Panc1 (cell line): ENCODE measurements at regions not wholly inside any gene's neighbourhood (a gene's known extent, or its start where the extent isn't known, plus 50 kb on each side); places are given as distances from the start of the nearest gene placed in this dataset.

Experiments used
- ATAC-seq: fragments of 200-7000 bp; cut with Tn5 transposase; 2 replicates; pipeline ENCODE4 v1.9.1; 2020; ENCODE audit warnings: mild to moderate bottlenecking, moderate library complexity
- BruUV-seq: library from RNA; stranded (reverse); fragments of 400-500 nt; replicated peaks from 2 replicates; lab custom pipeline; 2021; lab: Mats Ljungman, UMichigan
- CTCF ChIA-PET: fragments of 300-600 bp; sonication (Branson Sonifier 250); formaldehyde crosslinking; loops from one replicate; lab custom pipeline; 2022; ENCODE audit warnings: antibody characterized with exemption; lab: Charles Lee
- POLR2A ChIA-PET: fragments of 300-600 bp; sonication (Branson Sonifier 250); formaldehyde crosslinking; loops from one replicate; lab custom pipeline; 2022; ENCODE audit warnings: antibody characterized with exemption; lab: Charles Lee
- DNase-seq: peaks from one replicate; pipeline ENCODE4 v3.0.0-alpha.2; 2010; ENCODE audit warnings: low read depth, low spot score
- H3K27ac ChIP-seq: 2 replicates; pipeline ENCODE4 v1.5.1; 2011; ENCODE audit warnings: mild to moderate bottlenecking, low read length, inconsistent platforms
- H3K27me3 ChIP-seq: fragments of 200-500 bp; sonication (Bioruptor generic); 2 replicates; pipeline ENCODE4 v1.6.0; 2014; ENCODE audit warnings: low read length, inconsistent platforms; ENCODE audit not compliant: control insufficient read depth, insufficient read depth
- H3K36me3 ChIP-seq: fragments of 200-500 bp; sonication (Bioruptor generic); 2 replicates; pipeline ENCODE4 v1.5.1; 2014; ENCODE audit warnings: inconsistent platforms, mild to moderate bottlenecking, low read length, moderate library complexity; ENCODE audit not compliant: control insufficient read depth, insufficient read depth
- H3K4me1 ChIP-seq: 2 replicates; pipeline ENCODE4 v1.5.1; 2011; ENCODE audit warnings: inconsistent platforms, mild to moderate bottlenecking, low read length, moderate library complexity; ENCODE audit not compliant: control insufficient read depth, insufficient read depth
- H3K4me3 ChIP-seq, 2 experiments: 2 replicates each; pipeline ENCODE4 v1.5.1; 2011 to 2012; ENCODE audit warnings: low read depth in 2 of 2, low read length in 2 of 2, mild to moderate bottlenecking in 2 of 2, inconsistent platforms in 1 of 2, moderate library complexity in 1 of 2
- H3K9me3 ChIP-seq: fragments of 200-500 bp; sonication (Bioruptor generic); 2 replicates; pipeline ENCODE4 v1.5.1; 2014; ENCODE audit warnings: low read depth, mild to moderate bottlenecking, inconsistent platforms, low read length, moderate library complexity; ENCODE audit not compliant: control insufficient read depth, insufficient read depth
- CTCF ChIP-seq: fragments of 450-650 bp; IDR thresholded peaks from 2 replicates; pipeline ENCODE4 v1.5.1; 2017; ENCODE audit warnings: mild to moderate bottlenecking
- POLR2AphosphoS5 ChIP-seq: IDR thresholded peaks from 2 replicates; pipeline ENCODE4 v1.6.1; 2012; ENCODE audit warnings: mild to moderate bottlenecking, low read depth, low read length, moderate library complexity
- REST ChIP-seq, 2 experiments: IDR thresholded peaks; 2 replicates each; pipeline ENCODE4 v1.6.1; 2011 to 2012; ENCODE audit warnings: low read depth in 2 of 2, control low read depth in 1 of 2, low read length in 1 of 2, mild to moderate bottlenecking in 1 of 2, moderate library complexity in 1 of 2; ENCODE audit not compliant: insufficient read depth in 1 of 2
- SIN3A ChIP-seq: IDR thresholded peaks from 2 replicates; pipeline ENCODE4 v1.6.1; 2012; ENCODE audit warnings: low read depth, mild to moderate bottlenecking, low read length, moderate library complexity, borderline replicate concordance; ENCODE audit not compliant: insufficient read depth
- TCF7L2 ChIP-seq: IDR thresholded peaks from 2 replicates; pipeline ENCODE4 v1.6.1; 2011; ENCODE audit warnings: mild to moderate bottlenecking, low read depth, low read length, inconsistent platforms
- in situ Hi-C: cut with HindIII; loops from 2 replicates; pipeline ENCODE4 v1.10.0; 2016; ENCODE audit warnings: low sequenced_read_pairs, low pct_unique_long_range_greater_than_20kb
- intact Hi-C: fragments of 100-400 bp; cut with micrococcal nuclease; formaldehyde crosslinking; loops from one replicate; pipeline ENCODE4 v1.10.0; 2022; ENCODE audit not compliant: unreplicated experiment

- intact Hi-C loops = no loop called here
- CTCF ChIA-PET = no interaction called here
- no peaks in the 10 kb centered on the region for H3K27me3 ChIP-seq
- BruUV-seq = no TSS peak
- H3K9me3 ChIP-seq = no peaks in the 10 kb centered on the region
- no peak overlapping the region for H3K4me3 ChIP-seq
- no peaks in the 10 kb centered on the region for H3K36me3 ChIP-seq
- POLR2A ChIA-PET = no interaction called here
- in situ Hi-C loops = no loop called here
- TF ChIP-seq CTCF = no peak
- TF ChIP-seq POLR2AphosphoS5 = no peak
- no peak for TF ChIP-seq SIN3A
- no peak for TF ChIP-seq REST (IDR thresholded peaks at IDR 0.05; ENCODE audit: insufficient read depth in 1 of 2, low read depth in 2 of 2, low read length in 1 of 2)
- TF ChIP-seq TCF7L2 = no peak
- DNase-seq (no peak), ATAC-seq (no peak)
- no peaks in the 10 kb centered on the region for H3K4me1 ChIP-seq
- H3K27ac ChIP-seq = no peak overlapping the region
These were observed 1381.8 kb downstream of the EFNA5 start for GRCh38 chr5:106288979-106289378.

GRCh38 chr5:106277540-106278096, 1393.1 kb downstream of the EFNA5 start:
- Histone ChIP-seq H3K9me3 (no peaks in the 10 kb centered on the region), H3K36me3 (no peaks in the 10 kb centered on the region; the same call in 1 of the 2 replicates), H3K27me3 (no peaks in the 10 kb centered on the region), H3K27ac (no peak overlapping the region), H3K4me1 (no peaks in the 10 kb centered on the region), H3K4me3 (no peak overlapping the region)
- TF ChIP-seq REST (IDR thresholded peaks at IDR 0.05; ENCODE audit: insufficient read depth in 1 of 2, low read depth in 2 of 2, low read length in 1 of 2) (no peak), TCF7L2 (no peak), POLR2AphosphoS5 (no peak)
- in situ Hi-C loops = no loop called here
- BruUV-seq = no TSS peak
- intact Hi-C loops = no loop called here
- CTCF ChIA-PET = no interaction called here
- ATAC-seq (no peak), DNase-seq (no peak)
- POLR2A ChIA-PET = interaction anchor here (0.7 kb wide), 1 partner anchor 48 kb away, joined by 3 read pairs; no protein-coding TSS in a partner anchor
